ENCODE measurements at regions not wholly inside any gene's neighbourhood (a gene's known extent, or its start where the extent isn't known, plus 50 kb on each side); places are given as distances from the start of the nearest gene placed in this dataset.

DNA sequence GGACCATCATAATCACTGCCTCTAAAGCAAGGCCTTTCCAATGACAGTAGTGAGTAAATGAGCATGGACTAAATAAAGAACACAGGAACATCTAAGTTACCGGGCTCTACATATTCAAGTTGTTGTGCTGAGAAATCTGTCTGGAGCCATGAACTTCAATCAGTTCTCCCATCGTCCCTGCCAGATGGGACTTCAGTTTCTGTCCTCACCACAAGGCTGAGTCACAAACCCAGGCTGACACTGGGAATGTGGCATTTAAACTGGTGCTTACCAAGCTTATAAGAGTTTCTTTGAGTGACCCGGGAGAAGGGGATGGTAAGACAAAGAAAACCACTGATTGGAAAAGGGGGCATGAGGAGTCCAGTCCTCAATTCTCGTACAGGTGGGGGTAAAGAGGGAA, 497.0 kb downstream of the MAFB start:
- H3K4me1 ChIP-seq (ENCODE audit: control insufficient read depth in 1 of 2, insufficient read depth in 1 of 2, low read depth in 1 of 2, low read length in 1 of 2), result no peaks in the 10 kb centered on the region
- no peaks in the 10 kb centered on the region for H3K9me3 ChIP-seq
- H3K27me3 ChIP-seq, result no peaks in the 10 kb centered on the region
- no peak overlapping the region for H3K4me3 ChIP-seq (ENCODE audit: low read depth in 1 of 2, low read length in 1 of 2)
- no peak overlapping the region for H3K27ac ChIP-seq
- H3K36me3 ChIP-seq, result no peaks in the 10 kb centered on the region
- TF ChIP-seq, protein P1, sequence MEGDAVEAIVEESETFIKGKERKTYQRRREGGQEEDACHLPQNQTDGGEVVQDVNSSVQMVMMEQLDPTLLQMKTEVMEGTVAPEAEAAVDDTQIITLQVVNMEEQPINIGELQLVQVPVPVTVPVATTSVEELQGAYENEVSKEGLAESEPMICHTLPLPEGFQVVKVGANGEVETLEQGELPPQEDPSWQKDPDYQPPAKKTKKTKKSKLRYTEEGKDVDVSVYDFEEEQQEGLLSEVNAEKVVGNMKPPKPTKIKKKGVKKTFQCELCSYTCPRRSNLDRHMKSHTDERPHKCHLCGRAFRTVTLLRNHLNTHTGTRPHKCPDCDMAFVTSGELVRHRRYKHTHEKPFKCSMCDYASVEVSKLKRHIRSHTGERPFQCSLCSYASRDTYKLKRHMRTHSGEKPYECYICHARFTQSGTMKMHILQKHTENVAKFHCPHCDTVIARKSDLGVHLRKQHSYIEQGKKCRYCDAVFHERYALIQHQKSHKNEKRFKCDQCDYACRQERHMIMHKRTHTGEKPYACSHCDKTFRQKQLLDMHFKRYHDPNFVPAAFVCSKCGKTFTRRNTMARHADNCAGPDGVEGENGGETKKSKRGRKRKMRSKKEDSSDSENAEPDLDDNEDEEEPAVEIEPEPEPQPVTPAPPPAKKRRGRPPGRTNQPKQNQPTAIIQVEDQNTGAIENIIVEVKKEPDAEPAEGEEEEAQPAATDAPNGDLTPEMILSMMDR (IDR thresholded peaks at IDR 0.05), result no peak

DNA sequence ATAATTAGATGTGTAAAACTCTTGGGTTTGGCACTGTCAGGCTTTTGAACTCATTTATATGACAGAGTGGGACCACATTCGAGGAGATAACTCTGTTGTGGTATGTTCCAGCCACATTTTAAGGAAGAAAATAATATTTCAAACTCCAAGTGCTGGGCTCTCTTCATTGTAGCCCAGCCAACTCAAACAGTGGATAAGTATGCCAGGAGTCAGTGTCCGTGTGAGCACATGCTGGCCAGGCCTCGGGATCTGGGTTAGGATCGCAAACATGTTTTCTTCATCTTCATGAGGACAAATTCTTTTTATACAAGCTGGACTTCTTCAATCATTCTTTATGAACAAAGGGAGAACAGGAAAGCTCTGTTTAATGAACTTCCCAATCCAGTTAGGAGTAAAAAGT, 497.5 kb downstream of the MAFB start:
- TF ChIP-seq, protein P1 (IDR thresholded peaks at IDR 0.05), result no peak
- no peaks in the 10 kb centered on the region for H3K36me3 ChIP-seq
- no peaks in the 10 kb centered on the region for H3K4me1 ChIP-seq (ENCODE audit: control insufficient read depth in 1 of 2, insufficient read depth in 1 of 2, low read depth in 1 of 2, low read length in 1 of 2)
- no peak overlapping the region for H3K27ac ChIP-seq
- H3K27me3 ChIP-seq, result no peaks in the 10 kb centered on the region
- no peak overlapping the region for H3K4me3 ChIP-seq (ENCODE audit: low read depth in 1 of 2, low read length in 1 of 2)
- H3K9me3 ChIP-seq, result no peaks in the 10 kb centered on the region

DNA sequence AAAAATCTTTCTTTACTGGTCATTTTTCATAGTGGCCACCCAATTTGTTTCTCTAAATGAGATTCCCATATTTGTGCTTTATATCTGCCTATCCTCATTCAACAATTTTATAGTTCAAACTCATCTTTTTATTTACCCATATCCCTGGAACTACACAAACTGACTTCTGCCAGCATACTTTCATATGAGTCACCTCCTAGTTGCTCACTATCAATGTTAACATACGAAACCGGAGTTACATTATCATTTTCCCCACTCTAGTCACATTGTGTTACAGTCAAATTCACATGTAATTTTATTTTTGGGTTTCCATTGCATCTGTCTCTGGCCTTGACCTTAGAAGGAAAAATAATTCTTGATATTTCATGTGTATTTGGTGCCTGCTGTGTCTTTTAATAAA, 499.4 kb downstream of the MAFB start:
- Histone ChIP-seq H3K9me3 (no peaks in the 10 kb centered on the region), H3K27ac (no peak overlapping the region), H3K27me3 (no peaks in the 10 kb centered on the region), H3K36me3 (no peaks in the 10 kb centered on the region), H3K4me3 (ENCODE audit: low read depth in 1 of 2, low read length in 1 of 2) (no peak overlapping the region), H3K4me1 (ENCODE audit: control insufficient read depth in 1 of 2, insufficient read depth in 1 of 2, low read depth in 1 of 2, low read length in 1 of 2) (no peaks in the 10 kb centered on the region)
- TF ChIP-seq, protein P1 (IDR thresholded peaks at IDR 0.05), result no peak

DNA sequence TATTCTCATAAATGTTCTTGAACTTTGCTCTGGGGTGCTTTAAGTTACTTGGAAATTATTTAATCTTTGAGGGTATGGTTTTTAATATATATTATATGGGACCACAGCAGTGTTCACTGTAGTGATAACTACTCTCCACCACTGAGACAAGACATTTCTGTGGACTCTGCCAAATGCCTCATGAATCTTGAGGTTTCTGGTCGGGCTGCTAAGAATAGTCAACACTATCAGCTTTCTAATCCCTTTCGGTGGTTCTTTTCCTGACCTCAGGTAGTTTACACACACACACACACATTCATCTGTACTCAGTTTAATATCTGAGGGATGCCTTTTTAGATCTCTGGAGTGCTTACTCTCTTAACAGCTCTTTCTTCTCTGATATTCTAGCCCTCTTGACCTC, 500.7 kb downstream of the MAFB start:
- H3K27ac ChIP-seq, result no peak overlapping the region
- H3K36me3 ChIP-seq, result no peaks in the 10 kb centered on the region
- TF ChIP-seq, protein P1 (IDR thresholded peaks at IDR 0.05), result no peak
- H3K9me3 ChIP-seq, result no peaks in the 10 kb centered on the region
- peaks cover 2% of the 10 kb centered on the region for H3K27me3 ChIP-seq
- no peak overlapping the region for H3K4me3 ChIP-seq (ENCODE audit: low read depth in 1 of 2, low read length in 1 of 2)
- no peaks in the 10 kb centered on the region for H3K4me1 ChIP-seq (ENCODE audit: control insufficient read depth in 1 of 2, insufficient read depth in 1 of 2, low read depth in 1 of 2, low read length in 1 of 2)

DNA sequence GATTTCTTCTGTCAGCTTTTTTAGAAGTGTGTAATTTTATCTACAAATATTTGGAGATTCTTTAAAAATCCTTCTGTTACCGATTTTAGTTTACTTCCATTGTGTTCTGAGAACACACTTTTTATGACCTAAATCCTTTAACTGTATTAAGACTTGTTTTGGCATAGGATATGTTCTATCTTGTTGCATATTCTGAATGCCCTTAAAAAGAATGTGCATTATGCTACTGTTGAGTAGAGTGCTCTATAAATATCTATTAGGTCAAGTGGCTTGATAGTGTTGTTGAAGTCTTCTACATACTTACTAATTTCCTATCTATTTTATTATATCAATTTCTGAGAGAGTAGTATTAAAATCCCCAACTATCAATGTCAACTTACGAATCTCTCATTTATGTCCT, 502.2 kb downstream of the MAFB start:
- Histone ChIP-seq H3K27me3 (peaks cover 5% of the 10 kb centered on the region), H3K4me1 (ENCODE audit: control insufficient read depth in 1 of 2, insufficient read depth in 1 of 2, low read depth in 1 of 2, low read length in 1 of 2) (no peaks in the 10 kb centered on the region), H3K9me3 (no peaks in the 10 kb centered on the region), H3K36me3 (no peaks in the 10 kb centered on the region), H3K27ac (no peak overlapping the region), H3K4me3 (ENCODE audit: low read depth in 1 of 2, low read length in 1 of 2) (no peak overlapping the region)
- TF ChIP-seq, protein P1 (IDR thresholded peaks at IDR 0.05), result no peak

DNA sequence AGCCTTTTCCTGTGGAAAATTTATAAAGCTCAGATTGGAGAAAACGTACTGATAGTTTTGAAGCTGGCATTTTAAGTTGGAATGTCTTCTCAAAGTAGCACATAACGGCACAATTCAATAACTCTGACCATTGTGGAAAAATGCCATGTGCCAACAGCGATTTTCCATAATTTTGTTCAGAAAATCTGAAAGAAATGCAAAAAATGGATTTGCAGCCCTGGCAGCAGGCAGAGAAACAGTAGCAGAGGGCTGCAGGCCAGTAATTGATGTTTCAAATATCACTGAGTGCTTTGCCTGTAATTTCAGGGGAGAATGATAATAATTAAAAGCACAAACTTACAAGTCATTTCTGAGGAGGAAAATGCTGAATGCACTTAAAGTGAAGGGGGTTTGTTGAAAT, 507.4 kb downstream of the MAFB start:
- no peak overlapping the region for H3K27ac ChIP-seq
- H3K4me3 ChIP-seq (ENCODE audit: low read depth in 1 of 2, low read length in 1 of 2), result no peak overlapping the region
- peaks cover 9% of the 10 kb centered on the region for H3K27me3 ChIP-seq
- H3K4me1 ChIP-seq (ENCODE audit: control insufficient read depth in 1 of 2, insufficient read depth in 1 of 2, low read depth in 1 of 2, low read length in 1 of 2), result no peaks in the 10 kb centered on the region
- no peaks in the 10 kb centered on the region for H3K36me3 ChIP-seq
- H3K9me3 ChIP-seq, result no peaks in the 10 kb centered on the region
- TF ChIP-seq, protein P1 (IDR thresholded peaks at IDR 0.05), result no peak

Measured in neutrophil (primary cell).